HCT116 (cell line): ENCODE measurements at regions not wholly inside any gene's neighbourhood (a gene's known extent, or its start where the extent isn't known, plus 50 kb on each side); places are given as distances from the start of the nearest gene placed in this dataset.

Experiments
- ATAC-seq: fragments of 200-7000 bp; cut with Tn5 transposase; 2 replicates; pipeline ENCODE4 v1.9.1; 2020; ENCODE audit warnings: mild to moderate bottlenecking, moderate library complexity
- BruUV-seq: library from RNA; stranded (reverse); fragments of 400-500 nt; replicated peaks from 2 replicates; lab custom pipeline; 2021; lab: Mats Ljungman, UMichigan
- CTCF ChIA-PET: fragments of 300-600 bp; sonication (Branson Sonifier 250); formaldehyde crosslinking; loops from one replicate; lab custom pipeline; 2021; ENCODE audit warnings: antibody characterized with exemption; lab: Charles Lee
- POLR2A ChIA-PET: fragments of 300-600, 350-600 bp; sonication (Branson Sonifier 250); formaldehyde crosslinking; loops from one replicate; lab custom pipeline; 2021; ENCODE audit warnings: antibody characterized with exemption; lab: Charles Lee
- RAD21 ChIA-PET, 2 experiments: fragments of 300-600 bp; sonication (Branson Sonifier 250); formaldehyde crosslinking; loops; one replicate each; lab custom pipeline; 2023; ENCODE audit warnings: low total read pairs in 2 of 2; ENCODE audit not compliant: uncharacterized antibody in 2 of 2, unreplicated experiment in 2 of 2, low non-redundant PET in 1 of 2; lab: Charles Lee
- DNase-seq: peaks from one replicate; pipeline ENCODE4 v3.0.0-alpha.2; 2010; ENCODE audit warnings: low read depth, low spot score
- H2AFZ ChIP-seq: fragments of 200-600 bp; shearing (Covaris generic), sonication (generic); 2 replicates; pipeline ENCODE4 v1.6.1; 2017; ENCODE audit warnings: low read depth, mixed run types, mixed read lengths, antibody characterized with exemption, low read length; ENCODE audit not compliant: poor library complexity, severe bottlenecking
- H3K27ac ChIP-seq: 2 replicates; pipeline ENCODE4 v1.5.1; 2012; ENCODE audit warnings: low read depth, low read length
- H3K27me3 ChIP-seq: fragments of 200-600 bp; sonication (generic); 2 replicates; pipeline ENCODE4 v1.6.1; 2016; ENCODE audit warnings: mixed run types, low read length, mixed read lengths; ENCODE audit not compliant: insufficient read depth
- H3K36me3 ChIP-seq, 2 experiments: fragments of 200-500 bp in 1 of 2; fragments of 200-600 bp in 1 of 2; sonication (Bioruptor generic) in 1 of 2; sonication (generic) in 1 of 2; 2 replicates each; pipeline versions ENCODE4 v1.5.1 to v1.6.1; 2014 to 2016; ENCODE audit warnings: low read length in 2 of 2, inconsistent platforms in 1 of 2, mixed read lengths in 1 of 2, mixed run types in 1 of 2; ENCODE audit not compliant: insufficient read depth in 2 of 2, control insufficient read depth in 1 of 2
- H3K4me1 ChIP-seq, 2 experiments: fragments of 200-600 bp in 1 of 2; sonication (generic) in 1 of 2; 2 replicates each; pipeline versions ENCODE4 v1.5.1 to v1.6.1; 2012 to 2017; ENCODE audit warnings: low read length in 2 of 2, inconsistent platforms in 1 of 2, mild to moderate bottlenecking in 1 of 2, mixed read lengths in 1 of 2, mixed run types in 1 of 2, moderate library complexity in 1 of 2; ENCODE audit not compliant: insufficient read depth in 2 of 2, control insufficient read depth in 1 of 2
- H3K4me2 ChIP-seq: fragments of 200-600 bp; sonication (generic); 2 replicates; pipeline ENCODE4 v1.6.1; 2017; ENCODE audit warnings: mixed run types, low read length, mixed read lengths
- H3K4me3 ChIP-seq, 2 experiments: fragments of 200-600 bp in 1 of 2; sonication (generic) in 1 of 2; replicated peaks in 1 of 2; 2 replicates each; pipeline ENCODE4 v1.5.1; 2011 to 2016; ENCODE audit warnings: low read length in 2 of 2, control low read depth in 1 of 2, low read depth in 1 of 2, mild to moderate bottlenecking in 1 of 2, mixed read lengths in 1 of 2, mixed run types in 1 of 2
- H3K79me2 ChIP-seq: fragments of 200-600 bp; sonication (generic); 2 replicates; pipeline ENCODE4 v1.6.1; 2017; ENCODE audit warnings: mild to moderate bottlenecking, mixed run types, low read length, moderate library complexity, mixed read lengths; ENCODE audit not compliant: insufficient read depth
- H3K9ac ChIP-seq: fragments of 200-600 bp; sonication (generic); 2 replicates; pipeline ENCODE4 v1.6.1; 2016; ENCODE audit warnings: low read length, mixed read lengths
- H3K9me2 ChIP-seq: fragments of 200-600 bp; sonication (generic), shearing (Covaris generic); 2 replicates; pipeline ENCODE4 v1.6.1; 2017; ENCODE audit warnings: mixed run types, mild to moderate bottlenecking, moderate library complexity; ENCODE audit not compliant: insufficient read depth
- H3K9me3 ChIP-seq, 2 experiments: fragments of 200-500 bp in 1 of 2; fragments of 200-600 bp in 1 of 2; sonication (Bioruptor generic) in 1 of 2; sonication (generic) in 1 of 2; 2 replicates each; pipeline ENCODE4 v1.6.1; 2014 to 2017; ENCODE audit warnings: low read length in 2 of 2, mixed read lengths in 2 of 2, inconsistent platforms in 1 of 2, low read depth in 1 of 2, mild to moderate bottlenecking in 1 of 2, mixed run types in 1 of 2, moderate library complexity in 1 of 2; ENCODE audit not compliant: control insufficient read depth in 1 of 2, insufficient read depth in 1 of 2
- H4K20me1 ChIP-seq: fragments of 200-600 bp; sonication (generic), shearing (Covaris generic); 2 replicates; pipeline ENCODE4 v1.6.1; 2017; ENCODE audit warnings: mixed run types, mild to moderate bottlenecking, moderate library complexity; ENCODE audit not compliant: insufficient read depth
- CEBPB ChIP-seq: IDR thresholded peaks from 2 replicates; pipeline ENCODE4 v1.6.1; 2012; ENCODE audit warnings: low read depth
- CTCF ChIP-seq, 3 experiments: fragments of 200-600 bp in 1 of 3; sonication (generic) in 1 of 3; IDR thresholded peaks in 2 of 3; conservative IDR thresholded peaks in 1 of 3; 2 replicates each; pipeline ENCODE4 v1.5.1; 2012 to 2017; ENCODE audit warnings: low read depth in 2 of 3, low read length in 2 of 3, antibody characterized with exemption in 1 of 3, borderline replicate concordance in 1 of 3, control low read depth in 1 of 3, mild to moderate bottlenecking in 1 of 3, mixed read lengths in 1 of 3, mixed run types in 1 of 3, moderate library complexity in 1 of 3; ENCODE audit not compliant: insufficient read depth in 1 of 3
- ELF1 ChIP-seq: IDR thresholded peaks from 2 replicates; pipeline ENCODE4 v1.6.1; 2012; ENCODE audit warnings: low read depth, borderline replicate concordance
- EZH2 ChIP-seq: fragments of 200-600 bp; sonication (generic); IDR thresholded peaks from 2 replicates; pipeline ENCODE4 v1.6.1; 2017; ENCODE audit warnings: antibody characterized with exemption, mixed run types
- EZH2phosphoT487 ChIP-seq: fragments of 200-600 bp; IDR thresholded peaks from 2 replicates; pipeline ENCODE4 v1.6.1; 2018; ENCODE audit warnings: antibody characterized with exemption, borderline replicate concordance
- FOSL1 ChIP-seq: IDR thresholded peaks from 2 replicates; pipeline ENCODE4 v1.6.1; 2012; ENCODE audit warnings: low read depth
- JUND ChIP-seq: IDR thresholded peaks from 2 replicates; pipeline ENCODE4 v1.6.1; 2012
- MAX ChIP-seq: IDR thresholded peaks from 2 replicates; pipeline ENCODE4 v1.6.1; 2012
- POLR2A ChIP-seq: IDR thresholded peaks from 2 replicates; pipeline ENCODE4 v1.7.0; 2011; ENCODE audit warnings: borderline replicate concordance; ENCODE audit not compliant: insufficient read depth, insufficient read length; ENCODE audit errors: extremely low read depth
- POLR2AphosphoS5 ChIP-seq: IDR thresholded peaks from 2 replicates; pipeline ENCODE4 v1.6.1; 2011; ENCODE audit warnings: mild to moderate bottlenecking, low read depth, low read length, moderate library complexity
- RAD21 ChIP-seq: IDR thresholded peaks from 2 replicates; pipeline ENCODE4 v1.6.1; 2012; ENCODE audit warnings: low read depth, mild to moderate bottlenecking
- REST ChIP-seq: IDR thresholded peaks from 2 replicates; pipeline ENCODE4 v1.6.1; 2012; ENCODE audit warnings: low read depth
- SP1 ChIP-seq: IDR thresholded peaks from 2 replicates; pipeline ENCODE4 v1.6.1; 2012; ENCODE audit warnings: low read depth
- TCF7L2 ChIP-seq: IDR thresholded peaks from 2 replicates; pipeline ENCODE4 v1.7.0; 2011; ENCODE audit warnings: borderline replicate concordance, inconsistent platforms; ENCODE audit not compliant: insufficient read depth, insufficient read length; ENCODE audit errors: extremely low read depth
- YY1 ChIP-seq: IDR thresholded peaks from 2 replicates; pipeline ENCODE4 v1.6.1; 2011; ENCODE audit warnings: low read length, low read depth, moderate library complexity, mild to moderate bottlenecking; ENCODE audit not compliant: insufficient replicate concordance; ENCODE audit errors: extremely low read depth
- ZBTB33 ChIP-seq: IDR thresholded peaks from 2 replicates; pipeline ENCODE4 v1.6.1; 2011; ENCODE audit warnings: mild to moderate bottlenecking, low read length, moderate library complexity; ENCODE audit not compliant: insufficient replicate concordance; ENCODE audit errors: extremely low read depth
- ZFX ChIP-seq: fragments of 450-650 bp; IDR thresholded peaks from 2 replicates; pipeline ENCODE4 v1.6.1; 2017
- ZNF274 ChIP-seq: fragments of 200-500 bp; sonication (Bioruptor generic); IDR thresholded peaks from 2 replicates; pipeline ENCODE4 v1.6.1; 2014; ENCODE audit warnings: mild to moderate bottlenecking, low read depth, low read length, inconsistent platforms
- intact Hi-C: fragments of 100-400 bp; cut with micrococcal nuclease; formaldehyde crosslinking; loops from 2 replicates; pipeline ENCODE4 v1.10.0; 2022

- Histone ChIP-seq H3K9ac (no peak overlapping the region), H3K27ac (no peak overlapping the region), H3K79me2 (no peaks in the 10 kb centered on the region), H3K4me1 (no peaks in the 10 kb centered on the region), H3K4me2 (no peak overlapping the region), H3K9me3 (peaks cover 7 to 34% of the 10 kb centered on the region in 2 experiments; a peak in 2 of 4 replicates), H4K20me1 (no peaks in the 10 kb centered on the region)
- ChIA-PET CTCF (no interaction called here), POLR2A (no interaction called here)
- intact Hi-C loops = no loop called here
- TF ChIP-seq TCF7L2 (no peak), ZFX (no peak), MAX (no peak), FOSL1 (no peak), EZH2phosphoT487 (no peak), POLR2AphosphoS5 (no peak), RAD21 (no peak), REST (no peak), YY1 (no peak), ELF1 (no peak), SP1 (no peak), ZBTB33 (no peak), CEBPB (no peak), CTCF (IDR thresholded peaks at IDR 0.05 in 2 of 3, conservative IDR thresholded peaks at IDR 0.05 in 1 of 3; ENCODE audit: borderline replicate concordance in 1 of 3, insufficient read depth in 1 of 3, low read depth in 2 of 3, low read length in 2 of 3) (no peak), EZH2 (no peak), ZNF274 (no peak), JUND (no peak), POLR2A (no peak)
- TF ChIP-seq, all 23 proteins: peak for 0
- ATAC-seq (no peak), DNase-seq (no peak)
- Histone ChIP-seq H3K36me3 (no peaks in the 10 kb centered on the region), H2AFZ (no peak overlapping the region), H3K27me3 (no peaks in the 10 kb centered on the region), H3K4me3 (no peak overlapping the region), H3K9me2 (no peaks in the 10 kb centered on the region)
- RAD21 ChIA-PET = no interaction called here
- no TSS peak for BruUV-seq
These were observed 495.4 kb downstream of the CDH26 start for GRCh38 chr20:60453388-60454246.
